HCT116 (cell line): ENCODE measurements at regions not wholly inside any gene's neighbourhood (a gene's known extent, or its start where the extent isn't known, plus 50 kb on each side); places are given as distances from the start of the nearest gene placed in this dataset.

Source experiments
- ATAC-seq: fragments of 200-7000 bp; cut with Tn5 transposase; 2 replicates; pipeline ENCODE4 v1.9.1; 2020; ENCODE audit warnings: mild to moderate bottlenecking, moderate library complexity
- BruUV-seq: library from RNA; stranded (reverse); fragments of 400-500 nt; replicated peaks from 2 replicates; lab custom pipeline; 2021; lab: Mats Ljungman, UMichigan
- CTCF ChIA-PET: fragments of 300-600 bp; sonication (Branson Sonifier 250); formaldehyde crosslinking; loops from one replicate; lab custom pipeline; 2021; ENCODE audit warnings: antibody characterized with exemption; lab: Charles Lee
- POLR2A ChIA-PET: fragments of 300-600, 350-600 bp; sonication (Branson Sonifier 250); formaldehyde crosslinking; loops from one replicate; lab custom pipeline; 2021; ENCODE audit warnings: antibody characterized with exemption; lab: Charles Lee
- RAD21 ChIA-PET, 2 experiments: fragments of 300-600 bp; sonication (Branson Sonifier 250); formaldehyde crosslinking; loops; one replicate each; lab custom pipeline; 2023; ENCODE audit warnings: low total read pairs in 2 of 2; ENCODE audit not compliant: uncharacterized antibody in 2 of 2, unreplicated experiment in 2 of 2, low non-redundant PET in 1 of 2; lab: Charles Lee
- DNase-seq: peaks from one replicate; pipeline ENCODE4 v3.0.0-alpha.2; 2010; ENCODE audit warnings: low read depth, low spot score
- H2AFZ ChIP-seq: fragments of 200-600 bp; shearing (Covaris generic), sonication (generic); 2 replicates; pipeline ENCODE4 v1.6.1; 2017; ENCODE audit warnings: low read depth, mixed run types, mixed read lengths, antibody characterized with exemption, low read length; ENCODE audit not compliant: poor library complexity, severe bottlenecking
- H3K27ac ChIP-seq: 2 replicates; pipeline ENCODE4 v1.5.1; 2012; ENCODE audit warnings: low read depth, low read length
- H3K27me3 ChIP-seq: fragments of 200-600 bp; sonication (generic); 2 replicates; pipeline ENCODE4 v1.6.1; 2016; ENCODE audit warnings: mixed run types, low read length, mixed read lengths; ENCODE audit not compliant: insufficient read depth
- H3K36me3 ChIP-seq, 2 experiments: fragments of 200-500 bp in 1 of 2; fragments of 200-600 bp in 1 of 2; sonication (Bioruptor generic) in 1 of 2; sonication (generic) in 1 of 2; 2 replicates each; pipeline versions ENCODE4 v1.5.1 to v1.6.1; 2014 to 2016; ENCODE audit warnings: low read length in 2 of 2, inconsistent platforms in 1 of 2, mixed read lengths in 1 of 2, mixed run types in 1 of 2; ENCODE audit not compliant: insufficient read depth in 2 of 2, control insufficient read depth in 1 of 2
- H3K4me1 ChIP-seq, 2 experiments: fragments of 200-600 bp in 1 of 2; sonication (generic) in 1 of 2; 2 replicates each; pipeline versions ENCODE4 v1.5.1 to v1.6.1; 2012 to 2017; ENCODE audit warnings: low read length in 2 of 2, inconsistent platforms in 1 of 2, mild to moderate bottlenecking in 1 of 2, mixed read lengths in 1 of 2, mixed run types in 1 of 2, moderate library complexity in 1 of 2; ENCODE audit not compliant: insufficient read depth in 2 of 2, control insufficient read depth in 1 of 2
- H3K4me2 ChIP-seq: fragments of 200-600 bp; sonication (generic); 2 replicates; pipeline ENCODE4 v1.6.1; 2017; ENCODE audit warnings: mixed run types, low read length, mixed read lengths
- H3K4me3 ChIP-seq, 2 experiments: fragments of 200-600 bp in 1 of 2; sonication (generic) in 1 of 2; replicated peaks in 1 of 2; 2 replicates each; pipeline ENCODE4 v1.5.1; 2011 to 2016; ENCODE audit warnings: low read length in 2 of 2, control low read depth in 1 of 2, low read depth in 1 of 2, mild to moderate bottlenecking in 1 of 2, mixed read lengths in 1 of 2, mixed run types in 1 of 2
- H3K79me2 ChIP-seq: fragments of 200-600 bp; sonication (generic); 2 replicates; pipeline ENCODE4 v1.6.1; 2017; ENCODE audit warnings: mild to moderate bottlenecking, mixed run types, low read length, moderate library complexity, mixed read lengths; ENCODE audit not compliant: insufficient read depth
- H3K9ac ChIP-seq: fragments of 200-600 bp; sonication (generic); 2 replicates; pipeline ENCODE4 v1.6.1; 2016; ENCODE audit warnings: low read length, mixed read lengths
- H3K9me2 ChIP-seq: fragments of 200-600 bp; sonication (generic), shearing (Covaris generic); 2 replicates; pipeline ENCODE4 v1.6.1; 2017; ENCODE audit warnings: mixed run types, mild to moderate bottlenecking, moderate library complexity; ENCODE audit not compliant: insufficient read depth
- H3K9me3 ChIP-seq, 2 experiments: fragments of 200-500 bp in 1 of 2; fragments of 200-600 bp in 1 of 2; sonication (Bioruptor generic) in 1 of 2; sonication (generic) in 1 of 2; 2 replicates each; pipeline ENCODE4 v1.6.1; 2014 to 2017; ENCODE audit warnings: low read length in 2 of 2, mixed read lengths in 2 of 2, inconsistent platforms in 1 of 2, low read depth in 1 of 2, mild to moderate bottlenecking in 1 of 2, mixed run types in 1 of 2, moderate library complexity in 1 of 2; ENCODE audit not compliant: control insufficient read depth in 1 of 2, insufficient read depth in 1 of 2
- H4K20me1 ChIP-seq: fragments of 200-600 bp; sonication (generic), shearing (Covaris generic); 2 replicates; pipeline ENCODE4 v1.6.1; 2017; ENCODE audit warnings: mixed run types, mild to moderate bottlenecking, moderate library complexity; ENCODE audit not compliant: insufficient read depth
- CEBPB ChIP-seq: IDR thresholded peaks from 2 replicates; pipeline ENCODE4 v1.6.1; 2012; ENCODE audit warnings: low read depth
- EZH2 ChIP-seq: fragments of 200-600 bp; sonication (generic); IDR thresholded peaks from 2 replicates; pipeline ENCODE4 v1.6.1; 2017; ENCODE audit warnings: antibody characterized with exemption, mixed run types
- FOSL1 ChIP-seq: IDR thresholded peaks from 2 replicates; pipeline ENCODE4 v1.6.1; 2012; ENCODE audit warnings: low read depth
- JUND ChIP-seq: IDR thresholded peaks from 2 replicates; pipeline ENCODE4 v1.6.1; 2012
- POLR2A ChIP-seq: IDR thresholded peaks from 2 replicates; pipeline ENCODE4 v1.7.0; 2011; ENCODE audit warnings: borderline replicate concordance; ENCODE audit not compliant: insufficient read depth, insufficient read length; ENCODE audit errors: extremely low read depth
- RAD21 ChIP-seq: IDR thresholded peaks from 2 replicates; pipeline ENCODE4 v1.6.1; 2012; ENCODE audit warnings: low read depth, mild to moderate bottlenecking
- SIN3A ChIP-seq: IDR thresholded peaks from 2 replicates; pipeline ENCODE4 v1.6.1; 2012; ENCODE audit warnings: low read depth
- SP1 ChIP-seq: IDR thresholded peaks from 2 replicates; pipeline ENCODE4 v1.6.1; 2012; ENCODE audit warnings: low read depth
- TCF7L2 ChIP-seq: IDR thresholded peaks from 2 replicates; pipeline ENCODE4 v1.7.0; 2011; ENCODE audit warnings: borderline replicate concordance, inconsistent platforms; ENCODE audit not compliant: insufficient read depth, insufficient read length; ENCODE audit errors: extremely low read depth
- YY1 ChIP-seq: IDR thresholded peaks from 2 replicates; pipeline ENCODE4 v1.6.1; 2011; ENCODE audit warnings: low read length, low read depth, moderate library complexity, mild to moderate bottlenecking; ENCODE audit not compliant: insufficient replicate concordance; ENCODE audit errors: extremely low read depth
- ZNF274 ChIP-seq: fragments of 200-500 bp; sonication (Bioruptor generic); IDR thresholded peaks from 2 replicates; pipeline ENCODE4 v1.6.1; 2014; ENCODE audit warnings: mild to moderate bottlenecking, low read depth, low read length, inconsistent platforms
- intact Hi-C: fragments of 100-400 bp; cut with micrococcal nuclease; formaldehyde crosslinking; loops from 2 replicates; pipeline ENCODE4 v1.10.0; 2022
- TF ChIP-seq, protein P1 (sequence below), 3 experiments: fragments of 200-600 bp in 1 of 3; sonication (generic) in 1 of 3; IDR thresholded peaks in 2 of 3; conservative IDR thresholded peaks in 1 of 3; 2 replicates each; pipeline ENCODE4 v1.5.1; 2012 to 2017; ENCODE audit warnings: low read depth in 2 of 3, low read length in 2 of 3, antibody characterized with exemption in 1 of 3, borderline replicate concordance in 1 of 3, control low read depth in 1 of 3, mild to moderate bottlenecking in 1 of 3, mixed read lengths in 1 of 3, mixed run types in 1 of 3, moderate library complexity in 1 of 3; ENCODE audit not compliant: insufficient read depth in 1 of 3
- TF ChIP-seq, protein P2 (sequence below): IDR thresholded peaks from 2 replicates; pipeline ENCODE4 v1.6.1; 2012

DNA sequence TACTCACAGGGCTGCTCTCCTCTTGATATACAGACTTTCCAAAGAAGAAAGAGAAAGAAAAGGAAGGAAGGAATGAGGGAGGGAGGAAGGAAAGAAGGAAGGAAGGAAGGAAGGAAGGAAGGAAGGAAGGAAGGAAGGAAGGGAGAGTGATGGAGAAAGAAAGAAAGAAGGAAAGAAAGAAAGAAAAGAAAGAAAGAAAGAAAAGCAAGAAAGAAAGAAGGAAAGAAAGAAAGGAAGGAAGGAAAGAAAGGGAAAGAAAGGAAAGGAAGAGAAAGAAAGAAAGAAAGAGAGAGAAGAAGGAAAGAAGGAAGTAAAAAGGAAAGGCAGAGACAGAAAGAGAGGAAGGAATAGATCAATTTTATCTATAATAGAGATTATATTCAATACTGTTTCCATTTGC lies 1257.4 kb downstream of the EPHA7 start (continued):
- no peak for TF ChIP-seq TCF7L2
- no peak for TF ChIP-seq RAD21
- no peak for TF ChIP-seq SIN3A

DNA sequence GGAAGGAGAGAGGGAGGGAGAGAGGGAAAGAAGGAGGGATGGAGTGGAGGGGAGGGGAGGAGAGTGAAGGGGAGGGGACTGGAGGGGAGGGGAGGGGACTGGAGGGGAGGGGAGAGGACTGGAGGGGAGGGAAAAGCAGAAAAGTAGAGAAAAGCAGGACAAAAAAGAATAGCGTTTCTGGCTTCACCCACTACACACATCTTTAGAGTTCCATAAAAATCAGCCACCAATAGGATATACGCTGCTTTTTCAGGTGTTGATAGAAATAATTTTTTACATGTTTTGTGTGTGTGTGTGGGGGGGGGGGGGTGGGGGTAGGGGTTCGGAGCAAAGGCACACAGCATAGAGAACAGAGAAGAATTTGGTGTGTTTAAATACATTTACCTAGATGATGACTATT lies 1259.1 kb downstream of the EPHA7 start:
- CTCF ChIA-PET: interaction anchor here (0.6 kb wide), 1 partner anchor 105 kb away, joined by 3 read pairs; no protein-coding TSS in a partner anchor
- H3K9me3 ChIP-seq: peaks cover 0 to 11% of the 10 kb centered on the region in 2 experiments; a peak in 2 of 4 replicates
- H3K4me3 ChIP-seq: no peak overlapping the region
- H3K4me2 ChIP-seq: no peak overlapping the region
- no peaks in the 10 kb centered on the region for H3K36me3 ChIP-seq
- no peaks in the 10 kb centered on the region for H3K9me2 ChIP-seq
- no peak for TF ChIP-seq YY1
- no peak for TF ChIP-seq EZH2
- TF ChIP-seq, protein P1, sequence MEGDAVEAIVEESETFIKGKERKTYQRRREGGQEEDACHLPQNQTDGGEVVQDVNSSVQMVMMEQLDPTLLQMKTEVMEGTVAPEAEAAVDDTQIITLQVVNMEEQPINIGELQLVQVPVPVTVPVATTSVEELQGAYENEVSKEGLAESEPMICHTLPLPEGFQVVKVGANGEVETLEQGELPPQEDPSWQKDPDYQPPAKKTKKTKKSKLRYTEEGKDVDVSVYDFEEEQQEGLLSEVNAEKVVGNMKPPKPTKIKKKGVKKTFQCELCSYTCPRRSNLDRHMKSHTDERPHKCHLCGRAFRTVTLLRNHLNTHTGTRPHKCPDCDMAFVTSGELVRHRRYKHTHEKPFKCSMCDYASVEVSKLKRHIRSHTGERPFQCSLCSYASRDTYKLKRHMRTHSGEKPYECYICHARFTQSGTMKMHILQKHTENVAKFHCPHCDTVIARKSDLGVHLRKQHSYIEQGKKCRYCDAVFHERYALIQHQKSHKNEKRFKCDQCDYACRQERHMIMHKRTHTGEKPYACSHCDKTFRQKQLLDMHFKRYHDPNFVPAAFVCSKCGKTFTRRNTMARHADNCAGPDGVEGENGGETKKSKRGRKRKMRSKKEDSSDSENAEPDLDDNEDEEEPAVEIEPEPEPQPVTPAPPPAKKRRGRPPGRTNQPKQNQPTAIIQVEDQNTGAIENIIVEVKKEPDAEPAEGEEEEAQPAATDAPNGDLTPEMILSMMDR (IDR thresholded peaks at IDR 0.05 in 2 of 3, conservative IDR thresholded peaks at IDR 0.05 in 1 of 3; ENCODE audit: borderline replicate concordance in 1 of 3, insufficient read depth in 1 of 3, low read depth in 2 of 3, low read length in 2 of 3): no peak
- TF ChIP-seq ZNF274: no peak
- no peak for TF ChIP-seq SP1
- no peak for TF ChIP-seq FOSL1
- TF ChIP-seq JUND: no peak
- TF ChIP-seq SIN3A: no peak
- no peak for TF ChIP-seq POLR2A
- no peak for TF ChIP-seq CEBPB
- TF ChIP-seq, protein P2, sequence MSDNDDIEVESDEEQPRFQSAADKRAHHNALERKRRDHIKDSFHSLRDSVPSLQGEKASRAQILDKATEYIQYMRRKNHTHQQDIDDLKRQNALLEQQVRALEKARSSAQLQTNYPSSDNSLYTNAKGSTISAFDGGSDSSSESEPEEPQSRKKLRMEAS: no peak
- H3K27ac ChIP-seq: no peak overlapping the region
- POLR2A ChIA-PET: no interaction called here
- no peaks in the 10 kb centered on the region for H3K79me2 ChIP-seq
- intact Hi-C loops: no loop called here
- RAD21 ChIA-PET: interaction anchor here in 1 of 2 experiments (0.8 kb wide), 1 partner anchor 199 kb away, joined by 3 read pairs; no protein-coding TSS in a partner anchor
- H3K27me3 ChIP-seq: no peaks in the 10 kb centered on the region
- no peaks in the 10 kb centered on the region for H3K4me1 ChIP-seq
- DNase-seq: no peak
- no peak for ATAC-seq
- no TSS peak for BruUV-seq
- no peak overlapping the region for H2AFZ ChIP-seq
- no peaks in the 10 kb centered on the region for H4K20me1 ChIP-seq
- no peak overlapping the region for H3K9ac ChIP-seq
